Neural crest cell (in vitro differentiated cells): ENCODE measurements at regions not wholly inside any gene's neighbourhood (a gene's known extent, or its start where the extent isn't known, plus 50 kb on each side); places are given as distances from the start of the nearest gene placed in this dataset.

Experiments
- DNase-seq: peaks from one replicate; pipeline ENCODE4 v3.0.0; 2021; ENCODE audit warnings: low read depth, mixed read lengths, low spot score
- H3K27ac Mint-ChIP-seq: one replicate; pipeline ENCODE4 v1.8.0; 2021; ENCODE audit warnings: mild to moderate bottlenecking, mixed read lengths; ENCODE audit not compliant: unreplicated experiment
- H3K27me3 Mint-ChIP-seq: 2 replicates; pipeline ENCODE4 v1.8.0; 2021; ENCODE audit warnings: low read depth, mild to moderate bottlenecking, mixed read lengths
- H3K36me3 Mint-ChIP-seq: 2 replicates; pipeline ENCODE4 v1.8.0; 2021; ENCODE audit warnings: low read depth, mild to moderate bottlenecking, mixed read lengths
- H3K4me1 Mint-ChIP-seq: 2 replicates; pipeline ENCODE4 v1.8.0; 2021; ENCODE audit warnings: mixed read lengths
- H3K4me3 Mint-ChIP-seq: one replicate; pipeline ENCODE4 v1.8.0; 2021; ENCODE audit warnings: mild to moderate bottlenecking, mixed read lengths
- H3K9me3 Mint-ChIP-seq: 2 replicates; pipeline ENCODE4 v1.8.0; 2021; ENCODE audit warnings: mixed read lengths
- CTCF ChIP-seq: fragments of 200-600 bp; sonication (generic); conservative IDR thresholded peaks from 2 replicates; pipeline ENCODE4 v1.5.0; 2021; ENCODE audit warnings: antibody characterized with exemption, mild to moderate bottlenecking

- no peak overlapping the region for H3K4me3 Mint-ChIP-seq
- H3K36me3 Mint-ChIP-seq, result no peaks in the 10 kb centered on the region
- no peak for DNase-seq
- no peaks in the 10 kb centered on the region for H3K9me3 Mint-ChIP-seq
- TF ChIP-seq CTCF, result no peak
- H3K27ac Mint-ChIP-seq, result no peak overlapping the region
- H3K4me1 Mint-ChIP-seq, result peaks cover 5% of the 10 kb centered on the region
- no peaks in the 10 kb centered on the region for H3K27me3 Mint-ChIP-seq
Observed at GRCh38 chr2:58481670-58482069, 240.5 kb upstream of the FANCL start.

- H3K36me3 Mint-ChIP-seq, result no peaks in the 10 kb centered on the region
- no peak overlapping the region for H3K27ac Mint-ChIP-seq
- no peak for DNase-seq
- TF ChIP-seq CTCF, result no peak
- no peak overlapping the region for H3K4me3 Mint-ChIP-seq
- no peaks in the 10 kb centered on the region for H3K27me3 Mint-ChIP-seq
- H3K9me3 Mint-ChIP-seq, result no peaks in the 10 kb centered on the region
- H3K4me1 Mint-ChIP-seq, result peaks cover 5% of the 10 kb centered on the region
Observed at GRCh38 chr2:58480141-58480540, 239.0 kb upstream of the FANCL start.

- no peaks in the 10 kb centered on the region for H3K36me3 Mint-ChIP-seq
- DNase-seq, result no peak
- H3K27me3 Mint-ChIP-seq, result no peaks in the 10 kb centered on the region
- peaks cover 5% of the 10 kb centered on the region for H3K4me1 Mint-ChIP-seq
- TF ChIP-seq CTCF, result no peak
- H3K9me3 Mint-ChIP-seq, result no peaks in the 10 kb centered on the region
- H3K27ac Mint-ChIP-seq, result no peak overlapping the region
- no peak overlapping the region for H3K4me3 Mint-ChIP-seq
Observed at GRCh38 chr2:58479535-58480140, 238.5 kb upstream of the FANCL start.

- peaks cover 3% of the 10 kb centered on the region for H3K9me3 Mint-ChIP-seq
- TF ChIP-seq CTCF, result no peak
- no peak for DNase-seq
- H3K36me3 Mint-ChIP-seq, result no peaks in the 10 kb centered on the region
- no peak overlapping the region for H3K27ac Mint-ChIP-seq
- peaks cover 5% of the 10 kb centered on the region for H3K4me1 Mint-ChIP-seq
- H3K27me3 Mint-ChIP-seq, result no peaks in the 10 kb centered on the region
- no peak overlapping the region for H3K4me3 Mint-ChIP-seq
Observed at GRCh38 chr2:58476556-58476955, 235.4 kb upstream of the FANCL start.

GRCh38 chr2:58475756-58476155, 234.6 kb upstream of the FANCL start:
- no peak overlapping the region for H3K4me3 Mint-ChIP-seq
- H3K27ac Mint-ChIP-seq, result no peak overlapping the region
- peaks cover 5% of the 10 kb centered on the region for H3K4me1 Mint-ChIP-seq
- peaks cover 3% of the 10 kb centered on the region for H3K9me3 Mint-ChIP-seq
- no peaks in the 10 kb centered on the region for H3K27me3 Mint-ChIP-seq
- DNase-seq, result no peak
- no peaks in the 10 kb centered on the region for H3K36me3 Mint-ChIP-seq
- TF ChIP-seq CTCF, result no peak
